Stimulated activated naive CD8-positive, alpha-beta T cell treated with anti-CD3 and anti-CD28 coated beads, Interleukin-15, Interleukin-2, amounts not matched to agents 100 ng/mL and 50 ng/mL, for 24 hours (primary cell): ENCODE measurements at regions not wholly inside any gene's neighbourhood (a gene's known extent, or its start where the extent isn't known, plus 50 kb on each side); places are given as distances from the start of the nearest gene placed in this dataset.

ENCODE experiments used
- H3K27ac Mint-ChIP-seq: one replicate; pipeline ENCODE4 v1.8.0; 2021; ENCODE audit warnings: mild to moderate bottlenecking, mixed read lengths
- H3K27me3 Mint-ChIP-seq: one replicate; pipeline ENCODE4 v1.8.0; 2021; ENCODE audit warnings: mixed read lengths
- H3K36me3 Mint-ChIP-seq: one replicate; pipeline ENCODE4 v1.8.0; 2021; ENCODE audit warnings: low read depth, mixed read lengths
- H3K4me1 Mint-ChIP-seq: one replicate; pipeline ENCODE4 v1.8.0; 2021; ENCODE audit warnings: low read depth, mixed read lengths
- H3K4me3 Mint-ChIP-seq: one replicate; pipeline ENCODE4 v1.8.0; 2021; ENCODE audit warnings: mild to moderate bottlenecking, mixed read lengths
- H3K9me3 Mint-ChIP-seq: one replicate; pipeline ENCODE4 v1.8.0; 2021; ENCODE audit warnings: mixed read lengths

- Mint-ChIP-seq H3K36me3 (no peaks in the 10 kb centered on the region), H3K4me3 (no peak overlapping the region), H3K9me3 (no peaks in the 10 kb centered on the region), H3K4me1 (no peaks in the 10 kb centered on the region), H3K27ac (no peak overlapping the region), H3K27me3 (no peaks in the 10 kb centered on the region)
Measured at GRCh38 chr4:128393101-128393704, 105.6 kb upstream of the PGRMC2 start.

GRCh38 chr4:128390475-128390996 is 102.9 kb upstream of the PGRMC2 start:
- H3K36me3 Mint-ChIP-seq, result no peaks in the 10 kb centered on the region
- no peaks in the 10 kb centered on the region for H3K27me3 Mint-ChIP-seq
- no peak overlapping the region for H3K4me3 Mint-ChIP-seq
- H3K27ac Mint-ChIP-seq, result no peak overlapping the region
- H3K4me1 Mint-ChIP-seq, result no peaks in the 10 kb centered on the region
- no peaks in the 10 kb centered on the region for H3K9me3 Mint-ChIP-seq

DNA sequence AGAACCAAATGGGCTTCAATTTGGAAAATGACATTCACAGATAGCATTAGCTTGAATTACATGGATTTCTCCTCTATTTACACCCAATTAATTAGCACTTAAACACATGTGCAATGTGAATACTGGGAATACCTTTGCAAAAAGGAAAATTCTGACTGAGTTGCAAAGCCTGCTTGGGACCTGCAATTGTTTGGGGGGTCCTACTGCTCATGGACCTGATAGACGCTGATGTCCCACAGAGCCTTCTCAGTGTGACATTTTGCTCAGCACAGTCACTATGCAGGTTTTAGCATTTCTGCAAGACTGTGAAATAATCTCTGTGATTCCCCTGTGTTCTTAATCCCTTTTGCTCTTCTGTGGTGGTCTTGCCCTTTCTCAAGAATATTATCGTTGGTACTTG is 101.2 kb upstream of the PGRMC2 start:
- Mint-ChIP-seq H3K4me3 (no peak overlapping the region), H3K27me3 (no peaks in the 10 kb centered on the region), H3K9me3 (no peaks in the 10 kb centered on the region), H3K27ac (no peak overlapping the region), H3K4me1 (no peaks in the 10 kb centered on the region), H3K36me3 (no peaks in the 10 kb centered on the region)

- H3K27ac Mint-ChIP-seq, result no peak overlapping the region
- H3K36me3 Mint-ChIP-seq, result no peaks in the 10 kb centered on the region
- H3K4me1 Mint-ChIP-seq, result no peaks in the 10 kb centered on the region
- H3K4me3 Mint-ChIP-seq, result no peak overlapping the region
- no peaks in the 10 kb centered on the region for H3K9me3 Mint-ChIP-seq
- H3K27me3 Mint-ChIP-seq, result no peaks in the 10 kb centered on the region
Measured at GRCh38 chr4:128388352-128388630, 100.7 kb upstream of the PGRMC2 start.

GRCh38 chr4:128387600-128388351 is 100.2 kb upstream of the PGRMC2 start:
- no peaks in the 10 kb centered on the region for H3K27me3 Mint-ChIP-seq
- H3K9me3 Mint-ChIP-seq, result no peaks in the 10 kb centered on the region
- no peak overlapping the region for H3K4me3 Mint-ChIP-seq
- no peaks in the 10 kb centered on the region for H3K4me1 Mint-ChIP-seq
- no peak overlapping the region for H3K27ac Mint-ChIP-seq
- H3K36me3 Mint-ChIP-seq, result no peaks in the 10 kb centered on the region

- no peaks in the 10 kb centered on the region for H3K36me3 Mint-ChIP-seq
- H3K9me3 Mint-ChIP-seq, result no peaks in the 10 kb centered on the region
- H3K27ac Mint-ChIP-seq, result no peak overlapping the region
- H3K4me1 Mint-ChIP-seq, result no peaks in the 10 kb centered on the region
- no peaks in the 10 kb centered on the region for H3K27me3 Mint-ChIP-seq
- H3K4me3 Mint-ChIP-seq, result no peak overlapping the region
Measured at GRCh38 chr4:128386761-128387599, 99.4 kb upstream of the PGRMC2 start.

- H3K27ac Mint-ChIP-seq, result no peak overlapping the region
- H3K36me3 Mint-ChIP-seq, result no peaks in the 10 kb centered on the region
- no peaks in the 10 kb centered on the region for H3K27me3 Mint-ChIP-seq
- H3K9me3 Mint-ChIP-seq, result no peaks in the 10 kb centered on the region
- no peaks in the 10 kb centered on the region for H3K4me1 Mint-ChIP-seq
- H3K4me3 Mint-ChIP-seq, result no peak overlapping the region
Measured at GRCh38 chr4:128385683-128386304, 98.2 kb upstream of the PGRMC2 start.

DNA sequence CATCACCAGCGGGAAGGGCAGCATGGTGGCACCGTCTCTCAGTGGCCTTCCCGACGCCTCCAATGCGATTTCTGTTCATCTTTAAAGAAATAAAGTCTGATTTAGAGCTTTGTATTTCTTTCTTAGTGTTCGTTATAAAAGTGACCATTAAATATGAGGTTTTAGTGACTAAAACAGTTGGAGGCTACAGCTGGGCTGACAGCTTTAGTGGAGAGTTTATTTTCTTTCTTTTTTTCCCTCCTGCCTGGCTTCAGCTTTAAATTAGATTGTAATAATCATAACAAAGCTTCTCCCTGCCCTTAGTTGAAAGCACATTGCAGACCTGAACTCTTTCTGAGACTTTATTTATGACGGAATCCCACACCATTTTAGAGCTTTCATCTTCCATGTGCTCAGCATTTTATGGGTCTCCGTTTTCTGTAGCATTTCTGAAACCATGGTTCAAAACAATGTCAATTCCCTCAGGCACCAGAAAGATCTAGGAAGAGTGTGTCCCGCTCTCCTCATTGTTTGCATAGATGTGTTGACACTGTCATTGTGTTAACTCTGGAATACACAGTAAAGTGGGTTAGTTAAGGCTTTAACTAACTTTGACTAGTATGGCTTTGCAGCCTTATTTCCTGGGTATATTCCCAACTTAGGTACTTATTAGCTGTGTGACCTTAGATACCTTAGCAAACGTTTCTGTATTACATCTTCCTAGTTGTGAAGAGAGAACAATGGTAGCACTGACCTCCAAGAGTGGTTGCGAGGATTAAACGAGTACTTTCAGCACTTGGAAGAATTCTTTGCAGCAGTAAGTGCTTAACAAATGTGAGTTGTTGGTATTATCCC is 97.4 kb upstream of the PGRMC2 start:
- Mint-ChIP-seq H3K4me3 (no peak overlapping the region), H3K27ac (no peak overlapping the region), H3K9me3 (no peaks in the 10 kb centered on the region), H3K27me3 (no peaks in the 10 kb centered on the region), H3K36me3 (no peaks in the 10 kb centered on the region), H3K4me1 (no peaks in the 10 kb centered on the region)

GRCh38 chr4:128384091-128384520 is 96.5 kb upstream of the PGRMC2 start:
- H3K4me3 Mint-ChIP-seq, result no peak overlapping the region
- no peaks in the 10 kb centered on the region for H3K27me3 Mint-ChIP-seq
- no peaks in the 10 kb centered on the region for H3K9me3 Mint-ChIP-seq
- no peak overlapping the region for H3K27ac Mint-ChIP-seq
- H3K4me1 Mint-ChIP-seq, result no peaks in the 10 kb centered on the region
- H3K36me3 Mint-ChIP-seq, result no peaks in the 10 kb centered on the region

GRCh38 chr4:128381748-128382559 is 94.3 kb upstream of the PGRMC2 start:
- H3K27ac Mint-ChIP-seq, result no peak overlapping the region
- no peaks in the 10 kb centered on the region for H3K4me1 Mint-ChIP-seq
- H3K27me3 Mint-ChIP-seq, result no peaks in the 10 kb centered on the region
- no peak overlapping the region for H3K4me3 Mint-ChIP-seq
- H3K36me3 Mint-ChIP-seq, result peaks cover 4% of the 10 kb centered on the region
- H3K9me3 Mint-ChIP-seq, result peaks cover 6% of the 10 kb centered on the region

- H3K4me1 Mint-ChIP-seq, result no peaks in the 10 kb centered on the region
- no peak overlapping the region for H3K4me3 Mint-ChIP-seq
- H3K27me3 Mint-ChIP-seq, result no peaks in the 10 kb centered on the region
- peaks cover 9% of the 10 kb centered on the region for H3K36me3 Mint-ChIP-seq
- H3K9me3 Mint-ChIP-seq, result peaks cover 14% of the 10 kb centered on the region
- H3K27ac Mint-ChIP-seq, result no peak overlapping the region
Measured at GRCh38 chr4:128380306-128380705, 92.7 kb upstream of the PGRMC2 start.

DNA sequence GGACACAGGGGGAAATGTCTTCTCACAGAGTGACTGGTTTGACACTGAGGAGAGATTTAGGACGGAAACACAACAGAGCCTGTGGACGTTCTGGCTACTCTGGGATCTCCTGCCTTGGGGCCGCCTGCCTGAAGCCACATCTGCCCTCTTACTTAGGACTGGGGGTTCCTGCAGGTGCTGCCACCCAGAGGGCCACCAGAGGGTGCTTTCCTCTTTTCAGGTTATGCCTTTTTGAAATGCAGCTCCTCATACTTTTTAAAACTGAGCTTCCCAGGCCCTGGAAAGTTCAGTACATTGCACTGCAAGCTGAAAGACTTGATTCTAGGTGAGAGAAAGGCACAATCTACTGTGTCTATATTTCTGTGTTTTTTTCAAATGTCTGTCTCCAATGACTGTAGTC is 92.2 kb upstream of the PGRMC2 start:
- Mint-ChIP-seq H3K4me3 (no peak overlapping the region), H3K27ac (no peak overlapping the region), H3K4me1 (no peaks in the 10 kb centered on the region), H3K9me3 (peaks cover 16% of the 10 kb centered on the region), H3K36me3 (peaks cover 9% of the 10 kb centered on the region), H3K27me3 (no peaks in the 10 kb centered on the region)

DNA sequence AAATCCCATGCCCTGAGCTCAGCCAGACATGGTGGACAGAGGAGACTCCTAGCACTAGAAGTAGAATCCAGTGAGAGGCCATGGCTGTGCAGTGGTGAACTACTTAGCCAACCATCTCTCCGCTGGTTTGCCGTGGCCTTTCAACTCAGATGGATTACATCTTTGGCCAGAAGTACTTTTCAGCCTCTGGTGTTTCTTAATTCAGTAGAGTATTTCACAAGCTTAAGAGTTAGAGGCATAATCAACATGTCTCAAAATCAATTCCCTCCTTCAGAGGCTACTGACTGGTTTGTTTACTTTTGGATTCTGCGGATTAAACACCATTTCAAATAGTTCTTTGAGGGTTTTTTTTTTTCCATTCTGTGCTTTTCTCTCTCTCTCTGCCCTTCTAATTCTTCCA is 91.1 kb upstream of the PGRMC2 start:
- H3K4me1 Mint-ChIP-seq, result no peaks in the 10 kb centered on the region
- H3K27me3 Mint-ChIP-seq, result no peaks in the 10 kb centered on the region
- H3K4me3 Mint-ChIP-seq, result no peak overlapping the region
- no peak overlapping the region for H3K27ac Mint-ChIP-seq
- H3K9me3 Mint-ChIP-seq, result peaks cover 16% of the 10 kb centered on the region
- H3K36me3 Mint-ChIP-seq, result peaks cover 9% of the 10 kb centered on the region

GRCh38 chr4:128376958-128377357 is 89.3 kb upstream of the PGRMC2 start:
- H3K4me3 Mint-ChIP-seq, result no peak overlapping the region
- H3K27me3 Mint-ChIP-seq, result no peaks in the 10 kb centered on the region
- no peaks in the 10 kb centered on the region for H3K4me1 Mint-ChIP-seq
- peaks cover 16% of the 10 kb centered on the region for H3K9me3 Mint-ChIP-seq
- no peak overlapping the region for H3K27ac Mint-ChIP-seq
- H3K36me3 Mint-ChIP-seq, result peaks cover 9% of the 10 kb centered on the region
